ENCODE measurements at regions not wholly inside any gene's neighbourhood (a gene's known extent, or its start where the extent isn't known, plus 50 kb on each side); places are given as distances from the start of the nearest gene placed in this dataset.

- no peaks in the 10 kb centered on the region for H3K9me3 Mint-ChIP-seq
- H3K36me3 Mint-ChIP-seq (ENCODE audit: low read depth) = no peaks in the 10 kb centered on the region
- no peak for DNase-seq (ENCODE audit: low read depth, low spot score)
- TF ChIP-seq, protein P1, sequence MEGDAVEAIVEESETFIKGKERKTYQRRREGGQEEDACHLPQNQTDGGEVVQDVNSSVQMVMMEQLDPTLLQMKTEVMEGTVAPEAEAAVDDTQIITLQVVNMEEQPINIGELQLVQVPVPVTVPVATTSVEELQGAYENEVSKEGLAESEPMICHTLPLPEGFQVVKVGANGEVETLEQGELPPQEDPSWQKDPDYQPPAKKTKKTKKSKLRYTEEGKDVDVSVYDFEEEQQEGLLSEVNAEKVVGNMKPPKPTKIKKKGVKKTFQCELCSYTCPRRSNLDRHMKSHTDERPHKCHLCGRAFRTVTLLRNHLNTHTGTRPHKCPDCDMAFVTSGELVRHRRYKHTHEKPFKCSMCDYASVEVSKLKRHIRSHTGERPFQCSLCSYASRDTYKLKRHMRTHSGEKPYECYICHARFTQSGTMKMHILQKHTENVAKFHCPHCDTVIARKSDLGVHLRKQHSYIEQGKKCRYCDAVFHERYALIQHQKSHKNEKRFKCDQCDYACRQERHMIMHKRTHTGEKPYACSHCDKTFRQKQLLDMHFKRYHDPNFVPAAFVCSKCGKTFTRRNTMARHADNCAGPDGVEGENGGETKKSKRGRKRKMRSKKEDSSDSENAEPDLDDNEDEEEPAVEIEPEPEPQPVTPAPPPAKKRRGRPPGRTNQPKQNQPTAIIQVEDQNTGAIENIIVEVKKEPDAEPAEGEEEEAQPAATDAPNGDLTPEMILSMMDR (conservative IDR thresholded peaks at IDR 0.05) = no peak
- no peak overlapping the region for H3K27ac Mint-ChIP-seq (ENCODE audit: unreplicated experiment)
- no peak overlapping the region for H3K4me3 Mint-ChIP-seq
- no peaks in the 10 kb centered on the region for H3K27me3 Mint-ChIP-seq (ENCODE audit: low read depth)
- no peaks in the 10 kb centered on the region for H3K4me1 Mint-ChIP-seq
These were observed 79.9 kb downstream of the ISOC1 start for GRCh38 chr5:129174480-129174879.

DNA sequence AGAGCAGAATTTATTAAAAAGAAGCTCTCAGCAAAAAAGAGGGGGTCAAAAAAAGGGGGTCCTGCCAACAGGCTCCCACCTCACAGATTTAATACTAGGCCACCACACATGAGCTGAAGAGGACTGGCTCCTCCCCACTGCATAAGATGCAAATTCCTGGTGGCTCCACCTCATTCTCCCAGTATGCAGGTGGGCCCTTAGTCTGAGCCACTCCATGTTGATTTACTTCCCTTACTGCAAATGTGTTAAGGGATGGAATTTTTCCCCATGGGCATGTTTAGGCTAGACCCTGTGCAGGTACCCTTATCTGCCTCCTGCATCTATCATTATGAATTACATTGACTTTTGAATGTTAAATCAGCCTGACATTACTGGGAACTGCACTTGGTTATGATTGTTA, 82.9 kb downstream of the ISOC1 start:
- H3K4me3 Mint-ChIP-seq = no peak overlapping the region
- no peaks in the 10 kb centered on the region for H3K27me3 Mint-ChIP-seq (ENCODE audit: low read depth)
- H3K27ac Mint-ChIP-seq (ENCODE audit: unreplicated experiment) = no peak overlapping the region
- H3K9me3 Mint-ChIP-seq = no peaks in the 10 kb centered on the region
- H3K4me1 Mint-ChIP-seq = no peaks in the 10 kb centered on the region
- H3K36me3 Mint-ChIP-seq (ENCODE audit: low read depth) = no peaks in the 10 kb centered on the region
- DNase-seq (ENCODE audit: low read depth, low spot score) = no peak
- TF ChIP-seq, protein P1 (conservative IDR thresholded peaks at IDR 0.05) = no peak

DNA sequence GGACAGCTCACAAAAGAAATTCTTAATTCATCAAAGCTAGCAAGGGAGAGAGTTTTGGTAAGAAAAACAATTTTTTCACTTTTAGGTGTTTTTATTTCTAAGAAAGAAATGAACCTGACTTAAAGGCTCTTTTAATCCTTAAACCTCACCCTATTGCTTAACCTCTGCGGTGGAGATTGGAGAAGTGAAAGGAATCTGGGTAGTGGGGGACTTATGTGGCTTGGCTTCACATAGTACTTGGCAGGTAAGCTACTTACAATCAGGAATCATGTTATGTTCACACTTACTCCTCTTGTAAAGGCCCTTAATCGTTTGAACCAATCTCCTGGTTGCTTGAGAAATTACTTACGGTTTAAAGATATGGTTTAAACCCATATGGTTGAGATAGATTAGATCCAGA, 104.8 kb downstream of the ISOC1 start:
- TF ChIP-seq, protein P1 (conservative IDR thresholded peaks at IDR 0.05) = no peak
- H3K4me1 Mint-ChIP-seq = no peaks in the 10 kb centered on the region
- H3K9me3 Mint-ChIP-seq = no peaks in the 10 kb centered on the region
- H3K27ac Mint-ChIP-seq (ENCODE audit: unreplicated experiment) = no peak overlapping the region
- DNase-seq (ENCODE audit: low read depth, low spot score) = no peak
- no peaks in the 10 kb centered on the region for H3K36me3 Mint-ChIP-seq (ENCODE audit: low read depth)
- no peak overlapping the region for H3K4me3 Mint-ChIP-seq
- H3K27me3 Mint-ChIP-seq (ENCODE audit: low read depth) = peaks cover 2% of the 10 kb centered on the region

DNA sequence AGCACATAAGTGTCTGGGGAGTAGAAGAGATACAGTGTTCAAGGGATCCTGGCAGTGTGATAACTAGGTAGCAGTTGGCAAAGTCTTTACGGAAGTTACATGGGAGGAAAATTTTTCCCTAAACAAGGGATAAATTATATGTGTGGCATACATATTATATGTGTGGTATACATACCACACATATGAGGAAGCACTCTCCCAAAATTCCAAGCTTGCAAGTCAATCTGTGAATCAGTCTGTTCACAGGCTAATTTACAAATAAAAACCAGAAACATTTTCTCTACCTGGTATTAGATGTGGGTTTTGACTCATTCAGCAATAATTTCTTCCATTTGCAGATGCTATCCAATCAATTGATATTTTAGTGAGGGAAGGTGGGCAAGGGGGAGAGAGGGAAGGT, 110.0 kb downstream of the ISOC1 start:
- Mint-ChIP-seq H3K27me3 (ENCODE audit: low read depth) (no peaks in the 10 kb centered on the region), H3K4me3 (no peak overlapping the region), H3K4me1 (no peaks in the 10 kb centered on the region), H3K9me3 (peaks cover 3% of the 10 kb centered on the region), H3K36me3 (ENCODE audit: low read depth) (no peaks in the 10 kb centered on the region), H3K27ac (ENCODE audit: unreplicated experiment) (no peak overlapping the region)
- no peak for DNase-seq (ENCODE audit: low read depth, low spot score)
- TF ChIP-seq, protein P1 (conservative IDR thresholded peaks at IDR 0.05) = no peak

DNA sequence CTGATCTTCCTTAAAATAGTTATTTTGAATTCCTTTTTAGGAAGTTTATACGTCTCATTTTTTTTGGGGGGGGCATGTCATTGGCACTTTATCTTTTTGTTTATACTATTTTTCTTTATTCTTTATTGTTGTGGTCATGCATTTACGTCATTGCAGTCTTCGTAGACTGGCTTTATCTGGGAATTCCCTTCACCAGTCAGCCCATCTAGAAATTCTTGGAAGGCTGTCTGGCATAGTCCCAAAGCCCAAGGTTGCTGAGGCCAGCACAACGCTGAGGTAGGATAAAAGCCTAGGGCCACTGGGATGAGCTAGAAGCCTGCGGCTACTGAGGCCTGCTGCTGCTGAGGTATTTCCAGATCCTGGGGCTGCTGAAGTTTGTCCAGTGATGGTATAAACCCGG, 121.5 kb downstream of the ISOC1 start:
- DNase-seq (ENCODE audit: low read depth, low spot score) = no peak
- peaks cover 4% of the 10 kb centered on the region for H3K36me3 Mint-ChIP-seq (ENCODE audit: low read depth)

More for the DNA sequence above, 121.5 kb downstream of the ISOC1 start:
- Mint-ChIP-seq H3K9me3 (peaks cover 9% of the 10 kb centered on the region), H3K4me3 (no peak overlapping the region), H3K27me3 (ENCODE audit: low read depth) (no peaks in the 10 kb centered on the region), H3K4me1 (no peaks in the 10 kb centered on the region), H3K27ac (ENCODE audit: unreplicated experiment) (no peak overlapping the region)
- TF ChIP-seq, protein P1 (conservative IDR thresholded peaks at IDR 0.05) = no peak

Measured in neural crest cell (in vitro differentiated cells).